HG03159 (cell line): ENCODE measurements at regions not wholly inside any gene's neighbourhood (a gene's known extent, or its start where the extent isn't known, plus 50 kb on each side); places are given as distances from the start of the nearest gene placed in this dataset.

Source experiments
- ATAC-seq: cut with Tn5 transposase; IDR thresholded peaks from one replicate; pipeline ENCODE4 v1.9.1; 2021; ENCODE audit warnings: mild to moderate bottlenecking, moderate library complexity; ENCODE audit not compliant: unreplicated experiment

DNA sequence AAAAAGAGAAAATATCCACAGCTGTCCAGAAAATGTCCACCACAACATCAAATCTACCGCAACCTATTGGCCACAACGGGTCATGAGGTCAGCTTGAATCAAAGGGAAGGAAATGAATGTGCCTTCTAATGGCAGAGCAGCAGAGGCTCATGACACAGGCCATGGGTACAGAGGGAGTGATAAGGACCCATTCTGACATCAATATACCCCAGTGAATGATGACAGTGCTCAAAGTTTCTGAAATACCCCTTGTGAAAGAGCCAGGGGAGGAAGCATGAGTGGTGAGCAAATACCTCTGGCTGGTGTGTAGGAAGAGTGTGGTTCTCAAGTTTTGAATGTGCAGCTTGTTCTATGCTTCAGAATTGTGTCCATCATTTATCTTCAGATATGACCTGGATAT lies 348.2 kb downstream of the IRX1 start:
- no peak for ATAC-seq

DNA sequence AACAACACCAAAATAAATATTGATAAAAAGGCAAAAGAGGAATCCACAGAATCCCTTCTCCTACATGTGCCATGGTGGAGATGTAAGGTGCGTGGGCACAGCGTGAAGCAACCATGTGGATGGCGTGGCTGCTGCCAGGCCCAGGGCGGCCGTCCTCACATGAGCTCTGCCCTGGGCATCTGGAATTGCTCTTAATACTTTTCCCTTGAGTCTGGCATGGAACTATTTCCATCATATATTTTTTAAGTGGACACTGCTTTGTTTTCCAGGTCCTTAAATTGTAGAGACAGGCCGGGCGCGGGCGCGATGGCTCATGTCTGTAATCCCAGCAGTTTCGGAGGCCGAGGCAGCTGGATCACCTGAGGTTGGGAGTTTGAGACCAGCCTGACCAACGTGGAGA lies 349.3 kb downstream of the IRX1 start:
- no peak for ATAC-seq

DNA sequence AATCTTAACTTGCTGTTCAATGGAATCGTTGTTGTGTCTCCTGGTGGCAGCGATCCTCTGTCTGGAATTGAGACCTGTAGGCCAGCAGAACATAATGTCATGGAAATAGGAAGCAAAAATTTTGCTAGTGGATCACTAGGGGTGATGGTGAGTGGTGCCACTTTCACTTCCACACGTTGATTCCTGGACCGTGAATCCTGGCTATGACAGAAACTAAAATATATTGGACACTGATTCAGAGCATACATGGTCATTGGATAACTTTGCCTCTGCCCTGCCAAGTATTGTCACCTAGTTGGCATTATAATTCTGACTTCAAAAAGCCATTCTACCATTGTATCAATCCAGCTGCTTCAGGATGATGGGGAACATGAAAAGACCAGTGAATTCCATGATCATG lies 353.2 kb downstream of the IRX1 start:
- ATAC-seq, result no peak

DNA sequence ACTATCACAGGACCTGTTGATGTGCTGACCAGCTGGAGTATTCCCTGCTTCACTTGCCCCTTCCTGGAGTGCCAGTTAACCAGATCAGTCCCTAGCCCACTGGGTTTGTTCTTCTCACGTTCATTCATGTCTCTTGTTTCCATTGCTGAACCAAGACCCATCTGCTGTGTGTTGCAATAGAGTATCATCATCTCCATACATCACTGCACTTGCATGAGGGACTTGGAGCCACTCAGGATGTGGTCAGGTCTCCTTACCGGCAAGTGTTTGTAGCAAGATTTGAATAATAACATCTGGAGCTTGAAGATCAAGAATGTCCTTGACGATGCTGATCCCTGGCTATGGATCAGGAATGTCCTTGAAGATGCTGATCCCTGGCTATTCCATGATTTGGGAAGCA lies 358.6 kb downstream of the IRX1 start:
- no peak for ATAC-seq

DNA sequence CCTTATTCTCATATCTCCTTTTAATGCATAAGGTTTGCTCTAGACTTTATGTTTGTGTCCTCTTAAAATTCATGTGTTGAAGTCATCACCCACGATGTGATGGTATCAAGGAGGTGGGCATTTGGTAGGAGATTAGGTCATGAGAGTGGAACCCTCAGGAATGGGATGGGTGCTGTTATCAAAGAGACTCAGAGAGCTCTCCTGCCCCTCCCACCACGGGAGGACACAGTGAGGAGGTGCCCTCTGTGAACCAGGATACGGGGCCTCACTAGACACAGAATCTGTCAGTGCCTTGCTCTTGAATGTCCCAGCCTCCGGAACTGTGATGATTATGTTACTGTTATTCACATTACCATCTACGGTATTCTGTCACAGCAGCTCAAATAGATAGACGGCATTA lies 359.0 kb downstream of the IRX1 start:
- no peak for ATAC-seq

DNA sequence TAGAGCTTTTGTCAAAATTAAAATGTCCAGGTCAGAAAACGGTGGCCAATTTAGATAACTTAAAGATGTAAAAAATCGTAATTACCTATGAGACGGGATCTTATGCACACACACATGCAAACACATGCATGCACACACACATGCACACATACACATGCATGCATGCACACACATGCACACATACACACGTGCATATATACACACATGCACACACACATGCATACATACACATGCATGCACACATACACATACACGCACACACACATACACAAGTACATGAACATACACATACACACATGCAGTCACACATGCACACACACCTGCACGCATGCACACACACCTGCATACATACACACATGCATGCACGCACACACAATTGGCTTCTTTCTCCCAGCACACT lies 362.0 kb downstream of the IRX1 start:
- no peak for ATAC-seq

DNA sequence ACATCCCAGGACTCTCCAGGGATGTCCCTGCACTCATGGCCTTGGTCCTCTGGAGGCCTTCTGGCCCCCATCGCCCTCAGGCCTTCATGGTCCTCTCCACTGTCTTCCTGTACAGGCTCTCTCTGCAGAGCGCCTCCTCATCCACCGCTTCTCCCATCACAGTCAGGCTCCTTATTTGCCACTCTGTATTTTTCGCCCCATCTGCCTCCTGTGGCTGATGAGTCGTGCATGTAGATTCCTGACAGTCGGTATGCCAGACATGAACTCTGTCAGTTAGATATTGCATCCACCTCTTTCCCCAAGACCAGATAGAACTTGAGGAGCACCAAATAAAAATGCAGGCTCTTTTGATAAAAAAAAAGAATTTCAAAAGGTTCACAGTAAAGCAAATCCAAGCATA lies 362.8 kb downstream of the IRX1 start:
- ATAC-seq, result no peak

DNA sequence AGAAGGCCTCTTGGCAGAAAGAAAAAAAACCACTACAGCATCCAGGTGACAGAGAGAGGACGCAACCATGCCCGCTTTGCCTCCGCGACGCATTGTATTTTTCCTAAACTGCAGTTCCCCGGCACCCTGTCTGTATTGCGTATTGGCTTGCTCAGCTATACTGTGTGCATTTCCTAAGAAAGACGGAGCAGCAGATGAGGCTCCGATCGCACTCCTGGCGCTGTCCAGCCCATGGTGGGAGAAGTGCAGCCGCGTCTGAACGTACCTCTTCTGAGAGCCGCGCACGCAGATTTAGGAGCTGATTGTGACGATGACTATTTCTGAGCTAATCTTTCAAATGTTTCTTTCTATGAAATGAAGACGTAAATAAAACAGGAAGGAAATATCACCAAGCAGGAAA lies 366.5 kb downstream of the IRX1 start:
- ATAC-seq, result no peak

DNA sequence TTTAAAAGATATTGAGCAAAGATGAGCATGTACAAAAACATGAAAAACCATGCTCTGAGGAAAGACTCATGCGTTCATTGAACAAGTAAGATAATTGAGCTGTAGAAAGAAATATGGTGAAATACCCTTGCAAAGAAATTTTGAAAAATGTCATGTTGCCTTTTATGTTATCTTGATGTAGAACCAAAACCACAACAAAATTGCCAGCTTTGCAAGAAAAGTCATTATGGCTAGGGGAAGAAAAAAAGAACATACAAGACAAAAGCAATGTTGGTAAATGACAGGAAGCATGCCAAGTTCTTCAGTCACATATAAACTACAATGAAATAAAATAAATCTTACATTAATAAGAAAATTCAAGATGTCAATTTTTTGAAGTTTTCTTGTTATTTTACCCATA lies 368.0 kb downstream of the IRX1 start:
- ATAC-seq, result no peak

DNA sequence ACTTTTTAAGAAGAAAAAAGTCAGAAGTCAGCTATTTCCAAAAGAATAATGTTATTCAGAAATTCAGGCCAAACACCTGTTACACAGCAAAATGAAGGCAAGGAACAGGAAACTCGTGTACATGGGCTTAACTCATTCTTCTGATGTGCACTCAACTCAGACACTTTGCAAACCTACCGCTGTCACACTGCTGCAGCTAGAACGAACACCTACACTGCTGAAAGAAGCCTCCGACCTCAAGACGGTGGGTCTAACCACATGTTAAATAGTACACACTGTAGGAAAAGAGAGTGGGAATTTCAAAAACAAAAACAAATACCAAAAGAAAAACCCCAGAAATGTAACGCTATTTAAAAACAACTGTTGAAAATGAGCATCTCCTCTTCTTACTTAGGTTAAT lies 384.5 kb downstream of the IRX1 start:
- ATAC-seq, result no peak

DNA sequence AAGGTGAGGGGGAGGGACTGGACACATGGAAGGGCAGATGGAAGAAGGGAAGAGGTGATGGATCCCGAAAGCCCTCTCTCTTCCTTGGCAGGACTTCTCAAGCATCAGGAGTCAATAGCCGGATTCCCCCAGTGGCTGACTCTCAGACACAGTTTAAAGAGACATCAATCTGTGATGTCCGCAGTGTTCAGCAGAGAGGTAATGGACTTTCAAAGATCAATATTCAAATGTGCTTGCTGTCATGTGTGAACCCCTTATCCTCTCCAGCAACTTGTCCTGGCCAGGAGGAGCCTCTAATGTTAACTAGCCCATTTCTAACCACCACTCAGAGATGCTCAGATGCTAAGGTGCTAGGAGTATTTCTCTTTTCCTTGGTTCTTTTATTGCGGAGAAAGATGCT lies 392.2 kb downstream of the IRX1 start:
- ATAC-seq, result no peak

DNA sequence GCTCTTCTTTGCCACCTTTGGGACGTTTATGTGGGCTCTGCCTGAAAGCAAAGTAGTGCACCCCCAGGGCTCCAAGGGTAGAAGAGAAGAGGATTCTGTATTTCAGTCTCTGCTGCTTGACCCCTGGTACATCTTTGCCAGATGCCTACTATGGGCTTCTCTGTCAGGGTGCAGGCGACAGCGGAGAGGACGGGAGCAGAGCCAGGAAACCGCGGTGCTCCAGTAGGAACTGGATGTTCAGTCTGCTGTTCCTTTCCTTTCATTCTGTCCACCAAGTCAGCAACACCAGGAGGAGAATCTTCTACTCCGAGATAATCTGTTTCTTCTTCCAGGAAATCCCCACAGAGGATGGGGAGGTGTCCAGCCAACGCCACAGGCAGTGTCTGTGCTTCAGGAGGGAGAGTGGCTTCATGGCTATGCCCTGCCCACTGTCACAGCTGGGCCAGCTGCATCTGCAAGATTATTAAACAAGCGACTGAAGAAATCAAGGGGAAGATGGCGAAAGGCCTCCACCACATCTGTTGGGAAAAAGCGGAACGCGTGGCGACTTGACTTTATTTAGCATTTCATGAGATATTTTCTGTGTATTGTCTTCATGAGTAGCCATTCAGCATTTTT lies 398.3 kb downstream of the IRX1 start:
- ATAC-seq, result no peak

DNA sequence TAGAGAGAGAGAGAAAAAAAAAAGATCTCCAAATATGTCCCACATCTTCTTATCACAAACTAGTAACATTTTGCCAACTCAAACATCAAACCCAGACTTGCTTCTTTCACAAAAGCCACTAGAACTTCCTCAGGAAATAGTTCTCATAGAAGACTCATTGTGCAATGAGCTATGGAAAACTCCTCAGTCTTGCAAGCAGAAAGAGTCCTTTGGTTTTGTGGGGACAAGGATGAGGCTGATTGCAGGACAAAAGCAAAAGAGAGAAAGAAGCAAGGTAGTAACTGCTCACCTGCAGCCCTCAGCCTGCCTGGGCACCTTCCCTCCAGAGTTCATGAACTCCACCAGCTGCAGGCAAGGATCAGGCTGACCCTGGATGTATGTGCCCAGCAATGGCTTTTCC lies 399.0 kb downstream of the IRX1 start:
- no peak for ATAC-seq

DNA sequence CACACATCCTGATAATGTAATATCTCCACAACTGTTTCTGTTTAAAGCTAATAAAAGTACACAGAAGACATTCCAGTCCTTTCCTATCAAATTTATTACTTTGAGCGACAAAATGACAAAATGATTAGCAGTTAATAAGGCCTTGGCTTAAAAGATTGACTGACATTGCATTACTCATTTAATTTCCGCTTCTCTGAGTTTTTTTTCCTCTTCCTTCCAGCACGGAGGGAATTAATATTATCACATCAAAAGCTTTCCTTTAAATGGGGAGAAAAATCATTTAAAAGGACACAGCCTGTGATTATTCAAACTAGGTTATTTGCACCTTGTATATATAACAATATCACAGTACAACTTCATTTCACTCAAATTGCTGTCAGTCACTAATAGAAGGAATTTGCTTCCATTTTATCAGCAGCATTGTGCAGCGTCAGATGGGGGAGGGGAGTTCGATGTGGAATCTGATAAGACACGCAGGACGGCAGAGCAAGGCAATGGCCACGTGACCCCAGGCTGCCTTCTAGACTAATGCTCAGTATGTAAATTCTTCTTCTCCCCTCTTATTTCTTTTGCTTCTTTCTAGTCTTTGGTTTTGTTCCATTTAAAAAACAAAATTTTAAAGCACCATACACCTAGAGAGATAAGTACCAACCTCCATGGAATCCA lies 400.5 kb downstream of the IRX1 start:
- ATAC-seq, result no peak

DNA sequence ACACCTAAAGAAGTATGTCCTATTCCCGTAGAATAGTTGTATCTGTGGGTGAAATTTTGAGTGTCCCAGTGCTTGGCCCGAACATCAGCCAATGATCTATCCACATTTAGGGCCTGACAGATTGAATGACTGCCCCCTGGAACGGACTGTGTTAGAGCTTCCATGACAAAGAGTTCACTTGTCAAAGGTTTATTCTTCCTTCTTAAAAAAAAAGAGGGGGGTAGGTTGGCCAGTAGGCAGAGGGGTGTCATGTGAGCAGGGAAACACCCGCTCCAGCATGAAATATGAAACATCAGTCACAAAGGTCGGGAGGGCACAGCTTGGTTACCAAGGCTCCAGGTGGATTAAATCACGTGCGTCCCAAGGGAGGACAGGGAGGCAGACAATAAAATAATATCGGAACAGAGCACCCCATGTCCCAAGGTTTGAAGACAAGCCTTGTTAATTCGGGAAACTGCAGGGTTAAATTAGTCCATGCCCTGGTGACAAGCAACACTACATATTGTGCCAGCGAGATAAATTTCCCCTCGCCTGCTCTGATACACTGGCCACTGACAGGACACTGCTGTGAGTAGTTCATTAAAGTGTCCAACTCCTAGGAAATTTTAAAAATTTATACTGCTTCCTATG lies 401.2 kb downstream of the IRX1 start:
- ATAC-seq, result no peak

DNA sequence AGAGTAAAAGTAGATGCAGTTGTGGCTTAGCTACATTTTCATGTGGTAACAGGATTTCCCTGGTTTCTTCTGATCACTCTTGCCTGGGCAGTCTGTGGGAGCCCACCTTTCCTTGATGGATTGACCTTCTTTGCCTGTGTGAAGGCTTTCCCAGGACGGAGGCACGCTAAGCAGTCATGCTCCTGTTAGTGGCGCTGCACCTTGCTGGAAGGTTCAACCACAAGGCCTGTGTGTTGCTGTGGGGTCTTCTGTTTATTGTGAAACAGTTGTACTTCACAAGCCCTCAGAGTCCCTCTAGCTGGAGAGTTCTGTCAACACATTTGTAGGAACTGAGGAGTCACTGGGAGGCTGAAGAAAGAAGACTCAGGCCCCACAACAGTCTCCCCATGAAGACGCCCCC lies 402.0 kb downstream of the IRX1 start:
- ATAC-seq, result no peak

DNA sequence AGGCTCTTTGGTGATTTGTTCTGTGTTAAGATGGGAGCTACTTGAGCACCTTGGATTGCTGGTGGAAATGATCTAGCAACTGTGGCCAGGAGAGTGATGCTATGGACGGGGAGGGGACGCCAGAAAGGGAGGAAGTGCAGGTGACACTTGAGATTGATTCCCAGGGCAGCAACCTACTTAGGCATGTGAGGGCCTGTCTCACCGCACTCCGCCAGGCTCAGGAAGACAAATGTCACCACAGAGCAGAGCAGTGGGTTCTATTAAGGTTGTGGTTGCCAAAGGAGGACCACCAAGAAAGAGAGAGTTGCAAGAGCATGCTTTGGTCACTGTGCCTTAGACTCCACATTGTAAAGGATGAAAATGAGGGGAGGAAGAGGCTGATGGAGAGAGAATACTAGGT lies 404.3 kb downstream of the IRX1 start:
- ATAC-seq, result no peak

DNA sequence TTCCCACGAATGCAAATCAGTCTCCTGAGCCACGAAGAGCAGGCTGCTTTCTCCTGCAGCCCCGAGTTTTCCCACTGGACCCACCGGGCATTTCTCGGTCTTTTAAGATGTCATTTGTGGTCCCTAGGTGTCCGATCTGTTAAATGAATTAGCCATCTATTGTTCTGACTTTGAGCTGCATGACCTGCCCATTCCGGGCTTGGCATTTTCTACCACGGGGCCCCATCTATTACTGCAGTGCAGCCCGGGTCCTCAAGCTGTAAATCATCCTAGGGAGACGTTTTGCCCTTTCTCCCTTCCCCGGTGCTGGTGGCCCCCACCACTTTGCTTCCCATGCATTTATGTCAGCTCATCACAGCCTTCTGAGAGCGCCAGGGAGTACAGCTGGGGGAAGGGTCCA lies 405.4 kb downstream of the IRX1 start:
- no peak for ATAC-seq

DNA sequence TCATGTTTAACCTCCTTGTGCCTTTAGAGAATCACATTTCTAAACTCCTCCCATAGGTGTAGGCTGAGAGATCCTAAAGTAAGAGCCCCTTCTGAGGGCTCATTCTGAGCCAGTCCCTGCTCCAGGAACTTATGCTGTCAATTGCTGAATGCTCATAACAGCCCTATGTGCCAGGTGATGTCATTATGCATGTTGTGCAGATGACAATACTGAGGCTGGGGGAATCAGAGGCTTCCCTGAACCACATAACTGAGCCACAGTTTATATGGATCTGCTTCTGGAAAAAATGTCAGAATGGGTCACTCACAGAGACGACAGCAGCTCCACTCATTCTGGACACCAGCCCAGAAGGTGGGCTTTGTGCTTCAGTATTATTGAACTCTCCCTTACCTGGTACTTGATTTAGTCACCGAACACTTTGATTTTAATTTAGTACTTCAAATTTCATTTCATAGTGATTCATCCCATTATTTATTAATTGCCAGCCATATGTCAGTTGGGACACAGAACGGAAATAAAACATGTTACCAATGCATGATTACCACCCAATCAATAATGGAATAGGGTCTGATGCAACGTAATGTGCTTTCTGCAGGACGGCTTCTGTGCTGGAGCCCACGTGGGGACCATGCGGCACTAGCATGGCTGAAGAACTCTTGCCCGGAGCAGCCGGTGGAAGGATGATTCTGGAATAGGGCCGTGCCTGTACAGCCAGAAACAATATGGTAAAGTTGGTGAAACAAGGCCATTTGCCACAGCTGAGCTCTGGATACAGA lies 406.3 kb downstream of the IRX1 start:
- no peak for ATAC-seq

DNA sequence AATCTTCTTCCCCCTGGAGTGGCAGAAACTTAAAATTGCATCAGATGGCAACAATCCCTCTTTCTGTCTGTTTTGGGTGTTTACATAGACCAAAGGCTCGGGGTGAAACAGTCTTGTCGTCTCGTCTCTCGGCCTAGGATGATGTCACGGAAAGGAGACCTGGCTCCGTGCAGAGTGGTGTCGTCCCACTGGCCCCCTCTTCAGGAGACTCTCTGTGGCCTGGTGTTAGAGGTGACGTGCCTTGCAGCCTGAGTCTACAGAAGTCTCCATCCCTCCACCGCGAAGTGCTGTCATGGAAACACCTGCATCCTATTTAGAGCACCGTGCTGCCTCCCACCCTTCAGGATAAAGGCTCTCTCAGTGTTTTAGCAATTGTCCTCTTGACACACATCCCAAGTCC lies 409.7 kb downstream of the IRX1 start:
- no peak for ATAC-seq

DNA sequence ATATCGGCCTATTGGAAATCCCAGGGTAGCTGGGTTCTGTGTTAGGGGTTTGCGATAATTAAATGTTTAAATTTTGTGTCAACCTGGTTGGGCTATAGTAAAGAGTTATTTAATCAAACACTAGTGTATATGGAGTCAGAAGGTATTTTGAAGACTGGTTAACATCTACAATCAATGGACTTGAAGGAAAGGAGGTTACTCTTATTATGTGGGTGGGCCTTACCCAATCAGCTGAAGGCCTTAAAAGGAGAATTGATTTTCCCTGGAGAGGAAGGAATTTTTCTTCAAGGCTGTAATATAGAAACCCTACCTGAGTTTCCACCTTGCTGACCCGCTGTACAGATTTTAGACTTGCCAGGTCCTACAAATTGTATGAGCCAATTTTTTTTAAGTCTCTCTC lies 411.4 kb downstream of the IRX1 start:
- no peak for ATAC-seq

DNA sequence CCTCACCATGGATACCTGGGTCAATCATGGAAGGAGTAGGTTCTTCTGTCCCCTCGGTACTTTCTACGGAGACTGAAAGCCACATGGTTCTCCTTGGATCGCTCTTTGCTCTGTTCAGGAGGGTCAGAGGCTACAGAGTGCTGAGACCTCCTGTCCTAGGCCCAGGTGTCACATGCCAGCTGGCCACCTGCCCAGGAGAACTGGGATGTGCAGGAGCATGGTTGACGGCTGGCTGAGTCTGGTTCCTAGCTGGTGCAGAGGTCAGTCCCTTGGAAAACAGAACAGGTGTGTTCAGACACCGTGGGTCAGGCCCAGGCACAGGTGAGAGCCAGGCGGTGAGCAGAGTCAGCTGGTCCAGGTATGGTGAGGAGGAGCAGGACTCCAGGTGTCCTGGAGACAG lies 416.3 kb downstream of the IRX1 start:
- no peak for ATAC-seq
